Right lobe of liver (tissue), 6 donors: ENCODE measurements at regions not wholly inside any gene's neighbourhood (a gene's known extent, or its start where the extent isn't known, plus 50 kb on each side); places are given as distances from the start of the nearest gene placed in this dataset.
"Not testable (repeated sequence)": the region's sequence is repeated elsewhere in the genome, so short reads cannot be mapped to it uniquely, and the experiment has no call there.

Source experiments
- ATAC-seq, 4 donors: fragments of 200-7000 bp; cut with Tn5 transposase; one replicate each; pipeline ENCODE4 v1.9.1; 2020; ENCODE audit warnings: mild to moderate bottlenecking in 4 of 4, moderate library complexity in 4 of 4
- DNase-seq, 3 donors: peaks; one replicate each; pipeline ENCODE4 v3.0.0-alpha.2; 2020
- H3K27ac ChIP-seq, 3 donors: fragments of 200-600 bp; one replicate each; pipeline ENCODE4 v1.8.0; 2022
- H3K27me3 ChIP-seq, 2 donors: fragments of 200-600 bp; one replicate each; pipeline ENCODE4 v1.8.0; 2022
- H3K36me3 ChIP-seq, 4 donors: fragments of 200-600 bp; sonication (generic) in 1 of 4; one replicate each; pipeline versions ENCODE4 v1.5.1 to v1.8.0; 2017 to 2022; ENCODE audit warnings: control low read depth in 1 of 4
- H3K4me1 ChIP-seq, 4 donors: fragments of 200-600 bp; sonication (generic) in 1 of 4; one replicate each; pipeline versions ENCODE4 v1.5.1 to v1.8.0; 2017 to 2022; ENCODE audit warnings: control low read depth in 1 of 4
- H3K4me3 ChIP-seq, 3 donors: fragments of 200-600 bp; one replicate each; pipeline ENCODE4 v1.8.0; 2022
- H3K9me3 ChIP-seq, 4 donors: fragments of 200-600 bp; sonication (generic) in 1 of 4; one replicate each; pipeline versions ENCODE4 v1.5.1 to v1.8.0; 2017 to 2022; ENCODE audit warnings: control low read depth in 1 of 4
- POLR2A ChIP-seq: fragments of 450-650 bp; IDR thresholded peaks from one replicate; pipeline ENCODE4 v1.6.1; 2017; ENCODE audit warnings: antibody characterized with exemption, mild to moderate bottlenecking
- WGBS: methylation state at CpG from one replicate; pipeline ENCODE4 v1.1.6; 2018; ENCODE audit warnings: low coverage, low lambda C conversion rate; ENCODE audit not compliant: insufficient coverage; ENCODE audit errors: missing lambda C conversion rate; 5-methylcytosine and 5-hydroxymethylcytosine counted together
- intact Hi-C, 2 donors: fragments of 100-400 bp; cut with DNase I; formaldehyde crosslinking; loops; one replicate each; pipeline versions ENCODE4 v1.11.2 to v1.14.1; 2022
- TF ChIP-seq, protein P1 (sequence below), 4 donors: fragments of 200-600 bp in 3 of 4; fragments of 450-650 bp in 1 of 4; IDR thresholded peaks; one replicate each; pipeline versions ENCODE4 v1.5.1 to v1.8.0; 2016 to 2022; ENCODE audit warnings: antibody characterized with exemption in 4 of 4, mild to moderate bottlenecking in 2 of 4
- donor health status: DM: no; HTN: yes; CAD: no.
- donor health status: DM: no; HTN: no; CAD: no.
- donor health status: DM: no; HTN: no; CAD: no.
- donor health status: DM: no; HTN: yes; CAD: no.
- donor health status: DM: no; HTN: yes; CAD: no.

- DNase-seq: no peak
- Histone ChIP-seq H3K27ac (peak overlapping the region; percentile 73 to 90 (median 88)), H3K27me3 (no peaks in the 10 kb centered on the region), H3K36me3 (no peaks in the 10 kb centered on the region), H3K9me3 (no peaks in the 10 kb centered on the region), H3K4me3 (no peak overlapping the region), H3K4me1 (peaks cover 0 to 25% (median 5%) of the 10 kb centered on the region in 4 donors)
- intact Hi-C loops: no loop called here
- ATAC-seq: peak in 1 of 4 donors; percentile 2
- WGBS: 50% methylated on average over 2 of the region's 2 CpGs
- TF ChIP-seq, protein P1, sequence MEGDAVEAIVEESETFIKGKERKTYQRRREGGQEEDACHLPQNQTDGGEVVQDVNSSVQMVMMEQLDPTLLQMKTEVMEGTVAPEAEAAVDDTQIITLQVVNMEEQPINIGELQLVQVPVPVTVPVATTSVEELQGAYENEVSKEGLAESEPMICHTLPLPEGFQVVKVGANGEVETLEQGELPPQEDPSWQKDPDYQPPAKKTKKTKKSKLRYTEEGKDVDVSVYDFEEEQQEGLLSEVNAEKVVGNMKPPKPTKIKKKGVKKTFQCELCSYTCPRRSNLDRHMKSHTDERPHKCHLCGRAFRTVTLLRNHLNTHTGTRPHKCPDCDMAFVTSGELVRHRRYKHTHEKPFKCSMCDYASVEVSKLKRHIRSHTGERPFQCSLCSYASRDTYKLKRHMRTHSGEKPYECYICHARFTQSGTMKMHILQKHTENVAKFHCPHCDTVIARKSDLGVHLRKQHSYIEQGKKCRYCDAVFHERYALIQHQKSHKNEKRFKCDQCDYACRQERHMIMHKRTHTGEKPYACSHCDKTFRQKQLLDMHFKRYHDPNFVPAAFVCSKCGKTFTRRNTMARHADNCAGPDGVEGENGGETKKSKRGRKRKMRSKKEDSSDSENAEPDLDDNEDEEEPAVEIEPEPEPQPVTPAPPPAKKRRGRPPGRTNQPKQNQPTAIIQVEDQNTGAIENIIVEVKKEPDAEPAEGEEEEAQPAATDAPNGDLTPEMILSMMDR (IDR thresholded peaks at IDR 0.05): no peak
- TF ChIP-seq POLR2A: no peak
Measured at GRCh38 chr10:59037018-59037389, 139.4 kb upstream of the PHYHIPL start.

DNA sequence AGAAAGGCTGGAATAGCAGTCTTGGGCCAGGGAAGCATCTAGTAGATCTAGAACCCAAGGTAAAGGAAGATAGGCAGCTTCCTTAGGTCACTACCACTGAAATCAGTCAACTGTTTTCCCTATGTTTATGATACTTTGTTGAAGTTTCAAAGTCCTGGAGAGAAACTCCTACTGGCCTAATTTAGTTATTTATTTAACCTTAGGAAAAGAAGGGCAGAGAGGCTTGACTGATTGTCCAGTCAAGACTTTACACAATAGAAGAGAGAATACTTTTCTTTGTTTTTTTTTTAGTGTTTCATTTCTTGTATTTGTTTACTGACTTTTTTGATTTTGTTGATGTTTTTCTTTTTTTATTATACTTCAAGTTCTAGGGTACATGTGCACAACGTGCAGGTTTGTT, 138.9 kb upstream of the PHYHIPL start:
- peak; percentile 88 to 93 (median 89) for ATAC-seq
- Histone ChIP-seq H3K4me3 (no peak overlapping the region), H3K27me3 (no peaks in the 10 kb centered on the region), H3K4me1 (peaks cover 0 to 25% (median 5%) of the 10 kb centered on the region in 4 donors), H3K36me3 (no peaks in the 10 kb centered on the region), H3K27ac (peak overlapping the region; percentile 73 to 90 (median 88)), H3K9me3 (no peaks in the 10 kb centered on the region)
- 27% methylated on average over 1 of the region's 1 CpG for whole genome bisulfite sequencing
- TF ChIP-seq POLR2A: no peak
- TF ChIP-seq, protein P1 (IDR thresholded peaks at IDR 0.05): no peak
- no peak for DNase-seq
- intact Hi-C loops: no loop called here

- H3K27me3 ChIP-seq, H3K4me1 ChIP-seq, H3K36me3 ChIP-seq, ATAC-seq, H3K4me3 ChIP-seq, H3K9me3 ChIP-seq, H3K27ac ChIP-seq, intact Hi-C loops: not testable (repeated sequence)
- DNase-seq: peak in 2 of 3 donors; percentile 46
- WGBS: 58% methylated on average over 5 of the region's 8 CpGs
Measured at GRCh38 chr10:59043358-59043757, 133.1 kb upstream of the PHYHIPL start.

- intact Hi-C loops: no loop called here
- ATAC-seq: peak; percentile 75 to 99 (median 86)
- Histone ChIP-seq H3K36me3 (no peaks in the 10 kb centered on the region), H3K4me3 (no peak overlapping the region), H3K27ac (no peak overlapping the region), H3K27me3 (no peaks in the 10 kb centered on the region), H3K9me3 (no peaks in the 10 kb centered on the region), H3K4me1 (no peaks in the 10 kb centered on the region)
- DNase-seq: no peak
- WGBS: 49% methylated on average over 4 of the region's 4 CpGs
- no peak for TF ChIP-seq POLR2A
Measured at GRCh38 chr10:59047180-59047579, 129.3 kb upstream of the PHYHIPL start.

DNA sequence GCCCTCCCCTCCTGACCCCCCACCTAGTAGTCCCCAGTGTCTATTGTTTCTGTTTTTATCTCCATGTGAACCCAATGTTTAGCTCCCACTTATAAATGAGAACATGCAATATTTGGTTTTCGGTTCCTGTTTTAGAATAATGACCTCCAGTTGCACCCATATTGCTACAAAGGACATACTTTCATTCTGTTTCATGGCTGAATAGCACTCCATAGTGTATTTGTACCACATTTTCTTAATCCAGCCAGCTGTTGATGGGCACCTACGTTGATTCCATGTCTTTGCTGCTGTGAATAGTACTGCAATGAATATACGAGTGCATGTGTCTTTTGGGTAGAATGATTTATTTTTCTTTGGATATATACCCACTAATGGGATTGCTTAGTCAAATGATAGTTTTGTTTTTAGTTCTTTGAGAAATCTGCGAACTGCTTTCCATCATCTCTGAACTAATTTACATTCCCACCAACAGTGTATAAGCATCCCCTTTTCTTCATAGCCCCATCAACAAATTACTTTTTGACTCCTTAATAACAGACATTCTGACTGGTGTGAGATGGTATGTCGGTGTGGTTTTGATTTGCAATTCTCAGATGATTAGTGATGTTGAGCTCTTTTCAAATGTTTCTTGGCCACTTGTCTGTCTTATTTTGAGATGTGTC, 128.4 kb upstream of the PHYHIPL start:
- TF ChIP-seq, protein P1 (IDR thresholded peaks at IDR 0.05): no peak
- no peak for TF ChIP-seq POLR2A

GRCh38 chr10:59053502-59053901, 122.9 kb upstream of the PHYHIPL start:
- intact Hi-C loops, H3K36me3 ChIP-seq, ATAC-seq, DNase-seq, H3K27ac ChIP-seq, H3K4me3 ChIP-seq, H3K9me3 ChIP-seq, H3K27me3 ChIP-seq: not testable (repeated sequence)
- H3K4me1 ChIP-seq: peaks cover 0 to 10% (median 0%) of the 10 kb centered on the region in 4 donors
- WGBS: 70% methylated on average over 2 of the region's 2 CpGs

More for the DNA sequence above, 128.4 kb upstream of the PHYHIPL start:
- Histone ChIP-seq H3K4me3 (no peak overlapping the region), H3K27me3 (no peaks in the 10 kb centered on the region), H3K9me3 (no peaks in the 10 kb centered on the region), H3K27ac (no peak overlapping the region), H3K36me3 (no peaks in the 10 kb centered on the region), H3K4me1 (no peaks in the 10 kb centered on the region)
- no peak for ATAC-seq
- intact Hi-C loops: no loop called here
- DNase-seq: no peak
- WGBS: 71% methylated on average over 5 of the region's 5 CpGs
